Retinal pigment epithelial cell (primary cell): ENCODE measurements at regions not wholly inside any gene's neighbourhood (a gene's known extent, or its start where the extent isn't known, plus 50 kb on each side); places are given as distances from the start of the nearest gene placed in this dataset.
"Not testable (repeated sequence)": the region's sequence is repeated elsewhere in the genome, so short reads cannot be mapped to it uniquely, and the experiment has no call there.

Experiments
- DNase-seq: peaks from one replicate; pipeline ENCODE4 v3.0.0-alpha.2; 2010; ENCODE audit warnings: low read depth
- H3K4me3 ChIP-seq: 2 replicates; pipeline ENCODE4 v1.5.1; 2011; ENCODE audit warnings: mild to moderate bottlenecking, low read length, control low read depth, moderate library complexity
- CTCF ChIP-seq: conservative IDR thresholded peaks from 2 replicates; pipeline ENCODE4 v1.5.1; 2011; ENCODE audit warnings: low read depth, low read length, control low read depth, inconsistent platforms

GRCh38 chr6:21754891-21755290 is 161.3 kb downstream of the SOX4 start:
- H3K4me3 ChIP-seq, result no peak overlapping the region
- no peak for DNase-seq
- TF ChIP-seq CTCF, result no peak

- TF ChIP-seq CTCF, result no peak
- no peak overlapping the region for H3K4me3 ChIP-seq
- DNase-seq, result no peak
Observed at GRCh38 chr6:21756487-21756886, 162.9 kb downstream of the SOX4 start.

GRCh38 chr6:21757392-21757791 is 163.8 kb downstream of the SOX4 start:
- not testable (repeated sequence) for DNase-seq, H3K4me3 ChIP-seq

- no peak for TF ChIP-seq CTCF
- DNase-seq, result no peak
- H3K4me3 ChIP-seq, result no peak overlapping the region
Observed at GRCh38 chr6:21759721-21760120, 166.2 kb downstream of the SOX4 start.

- not testable (repeated sequence) for DNase-seq, H3K4me3 ChIP-seq
Observed at GRCh38 chr6:21761053-21761730, 167.6 kb downstream of the SOX4 start.

- DNase-seq, result no peak
- no peak for TF ChIP-seq CTCF
- no peak overlapping the region for H3K4me3 ChIP-seq
Observed at GRCh38 chr6:21764989-21765388, 171.4 kb downstream of the SOX4 start.

- no peak overlapping the region for H3K4me3 ChIP-seq
- peak; percentile 63 for DNase-seq
- TF ChIP-seq CTCF, result no peak
Observed at GRCh38 chr6:21767891-21768648, 174.5 kb downstream of the SOX4 start.

- no peak for TF ChIP-seq CTCF
- peak; percentile 92 for DNase-seq
- no peak overlapping the region for H3K4me3 ChIP-seq
Observed at GRCh38 chr6:21769405-21769861, 175.9 kb downstream of the SOX4 start.
